HepG2 (cell line): ENCODE measurements at regions not wholly inside any gene's neighbourhood (a gene's known extent, or its start where the extent isn't known, plus 50 kb on each side); places are given as distances from the start of the nearest gene placed in this dataset.

Experiments used
- ATAC-seq: fragments of 200-7000 bp; cut with Tn5 transposase; 3 replicates; pipeline ENCODE4 v1.9.1; 2020; ENCODE audit warnings: mild to moderate bottlenecking, moderate library complexity
- BruUV-seq: library from RNA; stranded (reverse); fragments of 400-500 nt; replicated peaks from 2 replicates; lab custom pipeline; 2021; lab: Mats Ljungman, UMichigan
- CTCF ChIA-PET: fragments of 300-600 bp; formaldehyde crosslinking; extraction: SDS; loops from one replicate; lab custom pipeline; 2021; ENCODE audit warnings: low total read pairs, inconsistent platforms, low intra/inter-chr PET ratio; lab: Yijun Ruan, JAX
- POLR2A ChIA-PET: fragments of 350-600 bp; sonication (Branson Sonifier 250); formaldehyde crosslinking; loops from one replicate; lab custom pipeline; 2020; ENCODE audit warnings: antibody characterized with exemption, inconsistent platforms; lab: Yijun Ruan, JAX
- DNase-seq: peaks from one replicate; pipeline ENCODE4 v3.0.0-alpha.2; 2015; ENCODE audit warnings: low spot score
- FAIRE-seq: peaks from 3 replicates; lab custom pipeline; 2011; peaks lifted over from hg19 to GRCh38; lab: Jason Lieb, UNC
- H2AFZ ChIP-seq: one replicate; pipeline ENCODE4 v1.6.1; 2011; ENCODE audit warnings: low read length, inconsistent platforms
- H3K27ac ChIP-seq: fragments of 300-600 bp; 3 replicates; pipeline ENCODE4 v1.8.0; 2011; ENCODE audit warnings: mixed run types, mild to moderate bottlenecking, mixed read lengths, low read length, inconsistent platforms; ENCODE audit not compliant: insufficient read depth; ENCODE audit errors: extremely low read length
- H3K27me3 ChIP-seq, 2 experiments: fragments of 200-600 bp in 1 of 2; 2 replicates in 1 of 2; 3 replicates in 1 of 2; pipeline versions ENCODE4 v1.6.0 to v1.8.0; 2011; ENCODE audit warnings: low read length in 2 of 2, mild to moderate bottlenecking in 2 of 2, moderate library complexity in 2 of 2, inconsistent platforms in 1 of 2; ENCODE audit not compliant: insufficient read depth in 2 of 2, control insufficient read depth in 1 of 2
- H3K36me3 ChIP-seq, 2 experiments: fragments of 200-600 bp in 1 of 2; replicated peaks in 1 of 2; 2 replicates in 1 of 2; 3 replicates in 1 of 2; pipeline versions ENCODE4 v1.5.1 to v1.8.0; 2011; ENCODE audit warnings: low read length in 2 of 2, inconsistent platforms in 1 of 2; ENCODE audit not compliant: insufficient read depth in 2 of 2, control insufficient read depth in 1 of 2
- H3K4me1 ChIP-seq: 2 replicates; pipeline ENCODE4 v1.5.1; 2012; ENCODE audit warnings: low read length, inconsistent platforms; ENCODE audit not compliant: insufficient read depth
- H3K4me2 ChIP-seq: 2 replicates; pipeline ENCODE4 v1.6.0; 2011; ENCODE audit warnings: low read depth, low read length, inconsistent platforms
- H3K4me3 ChIP-seq, 3 experiments: fragments of 200-600 bp in 1 of 3; sonication (generic), shearing (Covaris generic) in 1 of 3; replicated peaks in 1 of 3; 2 replicates each; pipeline ENCODE4 v1.5.1; 2011 to 2016; ENCODE audit warnings: low read length in 3 of 3, inconsistent platforms in 2 of 3, low read depth in 2 of 3, mild to moderate bottlenecking in 2 of 3, control low read depth in 1 of 3, mixed read lengths in 1 of 3; ENCODE audit not compliant: insufficient read depth in 1 of 3
- H3K79me2 ChIP-seq: one replicate; pipeline ENCODE4 v1.6.1; 2011; ENCODE audit warnings: low read length, inconsistent platforms; ENCODE audit not compliant: insufficient read depth
- H3K9ac ChIP-seq: 2 replicates; pipeline ENCODE4 v1.6.0; 2011; ENCODE audit warnings: mild to moderate bottlenecking, low read depth, low read length, inconsistent platforms; ENCODE audit not compliant: insufficient read depth
- H3K9me3 ChIP-seq: 2 replicates; pipeline ENCODE4 v1.5.1; 2012; ENCODE audit warnings: mild to moderate bottlenecking, low read length
- H4K20me1 ChIP-seq: 2 replicates; pipeline ENCODE4 v1.6.0; 2011; ENCODE audit warnings: inconsistent platforms, mild to moderate bottlenecking, low read length, moderate library complexity; ENCODE audit not compliant: insufficient read depth
- CENPBD1 ChIP-seq: sonication (generic); formaldehyde crosslinking; IDR thresholded peaks from 2 replicates; pipeline ENCODE4 v1.8.0; 2022; ENCODE audit warnings: missing genetic modification reagents, low read depth, mild to moderate bottlenecking, borderline replicate concordance
- FOSL1 ChIP-seq: sonication (generic); formaldehyde crosslinking; IDR thresholded peaks from 2 replicates; pipeline ENCODE4 v1.9.0; 2021; ENCODE audit warnings: missing genetic modification reagents, borderline replicate concordance
- IRX3 ChIP-seq: sonication (generic); formaldehyde crosslinking; IDR thresholded peaks from 2 replicates; pipeline ENCODE4 v1.8.1; 2023; ENCODE audit warnings: mild to moderate bottlenecking, low read depth, missing genetic modification reagents, borderline replicate concordance
- MTF2 ChIP-seq: sonication (generic); formaldehyde crosslinking; IDR thresholded peaks from 2 replicates; pipeline ENCODE4 v1.5.0; 2020; ENCODE audit warnings: missing genetic modification reagents, borderline replicate concordance
- MXI1 ChIP-seq: IDR thresholded peaks from 3 replicates; pipeline ENCODE4 v1.6.1; 2012; ENCODE audit warnings: low read depth, low read length, inconsistent platforms, borderline replicate concordance
- PHF5A ChIP-seq: IDR thresholded peaks from one replicate; pipeline ENCODE4 v1.6.1; 2018; ENCODE audit warnings: low read depth, missing genetic modification reagents; ENCODE audit not compliant: unreplicated experiment
- TRIM24 ChIP-seq: sonication (generic); formaldehyde crosslinking; IDR thresholded peaks from 2 replicates; pipeline ENCODE4 v1.8.0; 2022; ENCODE audit warnings: mild to moderate bottlenecking, missing genetic modification reagents
- ZNF501 ChIP-seq: sonication (generic); formaldehyde crosslinking; IDR thresholded peaks from 2 replicates; pipeline ENCODE4 v1.5.1; 2020; ENCODE audit warnings: mild to moderate bottlenecking, moderate library complexity, missing genetic modification reagents
- ZNF883 ChIP-seq: sonication (generic); formaldehyde crosslinking; IDR thresholded peaks from 2 replicates; pipeline ENCODE4 v1.5.1; 2020; ENCODE audit warnings: mild to moderate bottlenecking, missing genetic modification reagents; ENCODE audit errors: not compliant biosample characterization
- WGBS: methylation state at CpG from one replicate; pipeline ENCODE4 v1.1.6; 2017; ENCODE audit warnings: low lambda C conversion rate; 5-methylcytosine and 5-hydroxymethylcytosine counted together
- in situ Hi-C: cut with HindIII; loops from 2 replicates; pipeline ENCODE4 v1.10.0; 2017; ENCODE audit warnings: low pct_unique_long_range_greater_than_20kb; ENCODE audit not compliant: extremely low pct_ligation_motif_present
- intact Hi-C: fragments of 100-400 bp; cut with micrococcal nuclease; formaldehyde crosslinking; loops from one replicate; pipeline ENCODE4 v1.10.0; 2022; ENCODE audit not compliant: unreplicated experiment
- TF ChIP-seq, protein P1 (sequence below): sonication (generic); formaldehyde crosslinking; IDR thresholded peaks from 2 replicates; pipeline ENCODE4 v1.5.1; 2020; ENCODE audit warnings: mild to moderate bottlenecking, missing genetic modification reagents, borderline replicate concordance
- TF ChIP-seq, protein P2 (sequence below): sonication (generic); formaldehyde crosslinking; IDR thresholded peaks from 2 replicates; pipeline ENCODE4 v1.9.0; 2021; ENCODE audit warnings: missing genetic modification reagents, borderline replicate concordance
- TF ChIP-seq, protein P3 (sequence below): sonication (generic); formaldehyde crosslinking; IDR thresholded peaks from 2 replicates; pipeline ENCODE4 v1.5.0; 2020; ENCODE audit warnings: missing genetic modification reagents, mild to moderate bottlenecking, borderline replicate concordance
- TF ChIP-seq, protein P4 (sequence below): sonication (generic); formaldehyde crosslinking; conservative IDR thresholded peaks from 2 replicates; pipeline ENCODE4 v1.4.0; 2020; ENCODE audit warnings: mild to moderate bottlenecking, missing genetic modification reagents, moderate library complexity

- H3K79me2 ChIP-seq, result no peaks in the 10 kb centered on the region
- H3K4me1 ChIP-seq, result no peaks in the 10 kb centered on the region
- DNase-seq (no peak), FAIRE-seq (no peak), ATAC-seq (no peak)
- H3K27ac ChIP-seq, result no peak overlapping the region
- CTCF ChIA-PET, result no interaction called here
- H3K4me2 ChIP-seq, result no peak overlapping the region
- H3K36me3 ChIP-seq, result no peaks in the 10 kb centered on the region
- intact Hi-C loops, result no loop called here
- POLR2A ChIA-PET, result no interaction called here
- no peak overlapping the region for H3K9ac ChIP-seq
- no TSS peak for BruUV-seq
- no peak overlapping the region for H2AFZ ChIP-seq
- no peaks in the 10 kb centered on the region for H4K20me1 ChIP-seq
- 27% methylated on average over 4 of the region's 4 CpGs for WGBS
- no peaks in the 10 kb centered on the region; a peak in 1 of 5 replicates for H3K27me3 ChIP-seq
- no peak overlapping the region for H3K4me3 ChIP-seq
- in situ Hi-C loops, result loop anchor here (25.0 kb wide), 1 partner anchor 445 kb away; the partner anchor contains the start of gene PAPSS2
- H3K9me3 ChIP-seq, result no peaks in the 10 kb centered on the region
- no peak for TF ChIP-seq ZNF501 (CRISPR knock-in tag)
- TF ChIP-seq, protein P1, sequence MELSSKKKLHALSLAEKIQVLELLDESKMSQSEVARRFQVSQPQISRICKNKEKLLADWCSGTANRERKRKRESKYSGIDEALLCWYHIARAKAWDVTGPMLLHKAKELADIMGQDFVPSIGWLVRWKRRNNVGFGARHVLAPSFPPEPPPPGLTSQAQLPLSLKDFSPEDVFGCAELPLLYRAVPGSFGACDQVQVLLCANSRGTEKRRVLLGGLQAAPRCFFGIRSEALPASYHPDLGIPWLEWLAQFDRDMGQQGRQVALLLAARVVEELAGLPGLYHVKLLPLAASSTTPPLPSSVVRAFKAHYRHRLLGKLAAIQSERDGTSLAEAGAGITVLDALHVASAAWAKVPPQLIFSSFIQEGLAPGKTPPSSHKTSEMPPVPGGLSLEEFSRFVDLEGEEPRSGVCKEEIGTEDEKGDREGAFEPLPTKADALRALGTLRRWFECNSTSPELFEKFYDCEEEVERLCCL, result no peak
- TF ChIP-seq, protein P2, sequence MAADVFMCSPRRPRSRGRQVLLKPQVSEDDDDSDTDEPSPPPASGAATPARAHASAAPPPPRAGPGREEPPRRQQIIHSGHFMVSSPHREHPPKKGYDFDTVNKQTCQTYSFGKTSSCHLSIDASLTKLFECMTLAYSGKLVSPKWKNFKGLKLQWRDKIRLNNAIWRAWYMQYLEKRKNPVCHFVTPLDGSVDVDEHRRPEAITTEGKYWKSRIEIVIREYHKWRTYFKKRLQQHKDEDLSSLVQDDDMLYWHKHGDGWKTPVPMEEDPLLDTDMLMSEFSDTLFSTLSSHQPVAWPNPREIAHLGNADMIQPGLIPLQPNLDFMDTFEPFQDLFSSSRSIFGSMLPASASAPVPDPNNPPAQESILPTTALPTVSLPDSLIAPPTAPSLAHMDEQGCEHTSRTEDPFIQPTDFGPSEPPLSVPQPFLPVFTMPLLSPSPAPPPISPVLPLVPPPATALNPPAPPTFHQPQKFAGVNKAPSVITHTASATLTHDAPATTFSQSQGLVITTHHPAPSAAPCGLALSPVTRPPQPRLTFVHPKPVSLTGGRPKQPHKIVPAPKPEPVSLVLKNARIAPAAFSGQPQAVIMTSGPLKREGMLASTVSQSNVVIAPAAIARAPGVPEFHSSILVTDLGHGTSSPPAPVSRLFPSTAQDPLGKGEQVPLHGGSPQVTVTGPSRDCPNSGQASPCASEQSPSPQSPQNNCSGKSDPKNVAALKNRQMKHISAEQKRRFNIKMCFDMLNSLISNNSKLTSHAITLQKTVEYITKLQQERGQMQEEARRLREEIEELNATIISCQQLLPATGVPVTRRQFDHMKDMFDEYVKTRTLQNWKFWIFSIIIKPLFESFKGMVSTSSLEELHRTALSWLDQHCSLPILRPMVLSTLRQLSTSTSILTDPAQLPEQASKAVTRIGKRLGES (CRISPR knock-in tag), result no peak
- no peak for TF ChIP-seq PHF5A
- TF ChIP-seq MTF2 (CRISPR knock-in tag), result no peak
- TF ChIP-seq IRX3 (CRISPR knock-in tag), result no peak
- TF ChIP-seq ZNF883 (CRISPR knock-in tag), result no peak
- TF ChIP-seq, protein P3, sequence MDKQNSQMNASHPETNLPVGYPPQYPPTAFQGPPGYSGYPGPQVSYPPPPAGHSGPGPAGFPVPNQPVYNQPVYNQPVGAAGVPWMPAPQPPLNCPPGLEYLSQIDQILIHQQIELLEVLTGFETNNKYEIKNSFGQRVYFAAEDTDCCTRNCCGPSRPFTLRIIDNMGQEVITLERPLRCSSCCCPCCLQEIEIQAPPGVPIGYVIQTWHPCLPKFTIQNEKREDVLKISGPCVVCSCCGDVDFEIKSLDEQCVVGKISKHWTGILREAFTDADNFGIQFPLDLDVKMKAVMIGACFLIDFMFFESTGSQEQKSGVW (CRISPR knock-in tag), result no peak
- TF ChIP-seq TRIM24, result no peak
- TF ChIP-seq MXI1, result no peak
- no peak for TF ChIP-seq CENPBD1
- TF ChIP-seq FOSL1 (CRISPR knock-in tag), result no peak
- TF ChIP-seq, protein P4, sequence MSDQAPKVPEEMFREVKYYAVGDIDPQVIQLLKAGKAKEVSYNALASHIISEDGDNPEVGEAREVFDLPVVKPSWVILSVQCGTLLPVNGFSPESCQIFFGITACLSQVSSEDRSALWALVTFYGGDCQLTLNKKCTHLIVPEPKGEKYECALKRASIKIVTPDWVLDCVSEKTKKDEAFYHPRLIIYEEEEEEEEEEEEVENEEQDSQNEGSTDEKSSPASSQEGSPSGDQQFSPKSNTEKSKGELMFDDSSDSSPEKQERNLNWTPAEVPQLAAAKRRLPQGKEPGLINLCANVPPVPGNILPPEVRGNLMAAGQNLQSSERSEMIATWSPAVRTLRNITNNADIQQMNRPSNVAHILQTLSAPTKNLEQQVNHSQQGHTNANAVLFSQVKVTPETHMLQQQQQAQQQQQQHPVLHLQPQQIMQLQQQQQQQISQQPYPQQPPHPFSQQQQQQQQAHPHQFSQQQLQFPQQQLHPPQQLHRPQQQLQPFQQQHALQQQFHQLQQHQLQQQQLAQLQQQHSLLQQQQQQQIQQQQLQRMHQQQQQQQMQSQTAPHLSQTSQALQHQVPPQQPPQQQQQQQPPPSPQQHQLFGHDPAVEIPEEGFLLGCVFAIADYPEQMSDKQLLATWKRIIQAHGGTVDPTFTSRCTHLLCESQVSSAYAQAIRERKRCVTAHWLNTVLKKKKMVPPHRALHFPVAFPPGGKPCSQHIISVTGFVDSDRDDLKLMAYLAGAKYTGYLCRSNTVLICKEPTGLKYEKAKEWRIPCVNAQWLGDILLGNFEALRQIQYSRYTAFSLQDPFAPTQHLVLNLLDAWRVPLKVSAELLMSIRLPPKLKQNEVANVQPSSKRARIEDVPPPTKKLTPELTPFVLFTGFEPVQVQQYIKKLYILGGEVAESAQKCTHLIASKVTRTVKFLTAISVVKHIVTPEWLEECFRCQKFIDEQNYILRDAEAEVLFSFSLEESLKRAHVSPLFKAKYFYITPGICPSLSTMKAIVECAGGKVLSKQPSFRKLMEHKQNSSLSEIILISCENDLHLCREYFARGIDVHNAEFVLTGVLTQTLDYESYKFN (CRISPR knock-in tag), result no peak
Measured at GRCh38 chr10:88107296-88108097, 244.1 kb downstream of the PTEN start.
